ENCODE measurements at regions not wholly inside any gene's neighbourhood (a gene's known extent, or its start where the extent isn't known, plus 50 kb on each side); places are given as distances from the start of the nearest gene placed in this dataset.

GRCh38 chr6:45813943-45814342, 201.7 kb downstream of the CLIC5 start:
- no peak for TF ChIP-seq POLR2AphosphoS5 (IDR thresholded peaks at IDR 0.05; ENCODE audit: insufficient read depth in 1 of 2, low read depth in 1 of 2)
- no peak for TF ChIP-seq CTCF (IDR thresholded peaks at IDR 0.05)
- no peak for TF ChIP-seq POLR2A (IDR thresholded peaks at IDR 0.05)

Measured in vagina (tissue), 2 donors.